Left lung (tissue), 4 donors: ENCODE measurements at regions not wholly inside any gene's neighbourhood (a gene's known extent, or its start where the extent isn't known, plus 50 kb on each side); places are given as distances from the start of the nearest gene placed in this dataset.

Experiments
- ATAC-seq: fragments of 200-7000 bp; cut with Tn5 transposase; one replicate; pipeline ENCODE4 v1.9.1; 2020; ENCODE audit warnings: moderate library complexity
- DNase-seq, 4 donors: peaks; one replicate each; pipeline ENCODE4 v3.0.0-alpha.2; 2013 to 2020
- H3K27ac ChIP-seq, 2 donors: fragments of 200-600 bp; sonication (generic) in 1 of 2; one replicate each; pipeline versions ENCODE4 v1.5.0 to v1.8.0; 2020 to 2021
- H3K27me3 ChIP-seq, 2 donors: fragments of 200-600 bp; sonication (generic) in 1 of 2; one replicate each; pipeline versions ENCODE4 v1.5.0 to v1.8.0; 2020 to 2021
- H3K36me3 ChIP-seq, 2 donors: fragments of 200-600 bp; sonication (generic) in 1 of 2; one replicate each; pipeline versions ENCODE4 v1.5.0 to v1.8.0; 2020 to 2021
- H3K4me1 ChIP-seq, 2 donors: fragments of 200-600 bp; one replicate each; pipeline ENCODE4 v1.8.0; 2021
- H3K4me3 ChIP-seq, 2 donors: fragments of 200-600 bp; sonication (generic) in 1 of 2; one replicate each; pipeline versions ENCODE4 v1.5.0 to v1.8.0; 2020 to 2021; ENCODE audit warnings: mild to moderate bottlenecking in 1 of 2
- H3K9me3 ChIP-seq, 2 donors: fragments of 200-600 bp; sonication (generic) in 1 of 2; one replicate each; pipeline versions ENCODE4 v1.5.0 to v1.8.0; 2020 to 2021
- intact Hi-C, 2 donors: fragments of 100-400 bp; cut with DNase I; formaldehyde crosslinking; loops; one replicate each; pipeline versions ENCODE4 v1.11.2 to v1.14.2; 2022
- TF ChIP-seq, protein P1 (sequence below), 2 donors: fragments of 200-600 bp; sonication (generic) in 1 of 2; IDR thresholded peaks; one replicate each; pipeline versions ENCODE4 v1.5.0 to v1.8.0; 2021; ENCODE audit warnings: antibody characterized with exemption in 2 of 2
- donor health status: DM: no; HTN: yes; CAD: no.
- donor health status: DM: no; HTN: no; CAD: no.

- no peaks in the 10 kb centered on the region for H3K9me3 ChIP-seq
- no peak overlapping the region for H3K27ac ChIP-seq
- DNase-seq: no peak
- TF ChIP-seq, protein P1, sequence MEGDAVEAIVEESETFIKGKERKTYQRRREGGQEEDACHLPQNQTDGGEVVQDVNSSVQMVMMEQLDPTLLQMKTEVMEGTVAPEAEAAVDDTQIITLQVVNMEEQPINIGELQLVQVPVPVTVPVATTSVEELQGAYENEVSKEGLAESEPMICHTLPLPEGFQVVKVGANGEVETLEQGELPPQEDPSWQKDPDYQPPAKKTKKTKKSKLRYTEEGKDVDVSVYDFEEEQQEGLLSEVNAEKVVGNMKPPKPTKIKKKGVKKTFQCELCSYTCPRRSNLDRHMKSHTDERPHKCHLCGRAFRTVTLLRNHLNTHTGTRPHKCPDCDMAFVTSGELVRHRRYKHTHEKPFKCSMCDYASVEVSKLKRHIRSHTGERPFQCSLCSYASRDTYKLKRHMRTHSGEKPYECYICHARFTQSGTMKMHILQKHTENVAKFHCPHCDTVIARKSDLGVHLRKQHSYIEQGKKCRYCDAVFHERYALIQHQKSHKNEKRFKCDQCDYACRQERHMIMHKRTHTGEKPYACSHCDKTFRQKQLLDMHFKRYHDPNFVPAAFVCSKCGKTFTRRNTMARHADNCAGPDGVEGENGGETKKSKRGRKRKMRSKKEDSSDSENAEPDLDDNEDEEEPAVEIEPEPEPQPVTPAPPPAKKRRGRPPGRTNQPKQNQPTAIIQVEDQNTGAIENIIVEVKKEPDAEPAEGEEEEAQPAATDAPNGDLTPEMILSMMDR (IDR thresholded peaks at IDR 0.05): no peak
- H3K27me3 ChIP-seq: no peaks in the 10 kb centered on the region
- no peak overlapping the region for H3K4me3 ChIP-seq
- intact Hi-C loops: no loop called here
- no peak for ATAC-seq
- H3K36me3 ChIP-seq: no peaks in the 10 kb centered on the region
- no peaks in the 10 kb centered on the region for H3K4me1 ChIP-seq
These were observed 94.1 kb upstream of the ZNF800 start for GRCh38 chr7:127486654-127487053.

DNA sequence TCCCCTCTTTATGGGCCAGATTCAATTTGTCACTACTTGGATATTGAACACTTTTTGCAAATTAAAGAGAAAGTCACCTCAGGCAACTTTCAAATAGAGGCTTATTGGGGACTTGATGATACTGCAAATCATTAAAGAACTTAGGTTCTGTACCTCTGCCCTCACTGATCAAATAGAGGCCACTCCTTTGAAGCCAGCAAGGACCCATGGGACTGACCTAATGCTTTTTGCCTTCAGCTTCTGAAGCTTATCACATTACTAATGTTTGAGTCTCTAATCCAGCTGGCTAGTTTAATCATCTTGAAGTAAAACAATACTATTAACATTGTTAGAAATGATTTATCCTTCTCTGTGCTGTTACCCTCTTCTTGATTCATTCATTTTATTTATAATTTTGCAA lies 93.0 kb upstream of the ZNF800 start:
- no peak for DNase-seq
- no peaks in the 10 kb centered on the region for H3K9me3 ChIP-seq
- intact Hi-C loops: no loop called here
- H3K27ac ChIP-seq: no peak overlapping the region
- no peaks in the 10 kb centered on the region for H3K4me1 ChIP-seq
- TF ChIP-seq, protein P1 (IDR thresholded peaks at IDR 0.05): no peak
- H3K27me3 ChIP-seq: peaks cover 0 to 5% of the 10 kb centered on the region in 2 donors
- no peak overlapping the region for H3K4me3 ChIP-seq
- no peak for ATAC-seq
- H3K36me3 ChIP-seq: no peaks in the 10 kb centered on the region

DNA sequence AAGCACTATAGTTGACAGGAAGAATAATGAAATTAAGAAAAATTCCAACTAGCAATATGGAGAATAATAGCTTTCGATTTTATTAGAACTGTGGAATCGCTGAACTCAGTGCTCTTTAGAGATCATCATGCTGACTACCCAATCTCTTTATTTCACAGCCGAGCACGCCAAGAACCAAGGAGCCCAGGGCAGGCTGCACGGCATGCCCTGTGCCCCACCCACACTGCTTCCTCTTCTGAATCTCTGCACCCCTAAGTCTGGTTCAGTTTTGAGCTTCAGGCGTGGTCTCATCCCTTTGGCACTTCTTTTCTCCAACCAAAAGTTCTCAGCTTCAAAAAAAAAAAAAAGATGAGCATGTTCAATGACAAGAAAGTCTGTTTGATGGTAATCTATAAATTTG lies 92.4 kb upstream of the ZNF800 start:
- Histone ChIP-seq H3K9me3 (no peaks in the 10 kb centered on the region), H3K27ac (no peak overlapping the region), H3K27me3 (peaks cover 0 to 5% of the 10 kb centered on the region in 2 donors), H3K4me3 (no peak overlapping the region), H3K4me1 (no peaks in the 10 kb centered on the region), H3K36me3 (no peaks in the 10 kb centered on the region)
- TF ChIP-seq, protein P1 (IDR thresholded peaks at IDR 0.05): no peak
- intact Hi-C loops: no loop called here
- ATAC-seq: no peak
- DNase-seq: no peak

DNA sequence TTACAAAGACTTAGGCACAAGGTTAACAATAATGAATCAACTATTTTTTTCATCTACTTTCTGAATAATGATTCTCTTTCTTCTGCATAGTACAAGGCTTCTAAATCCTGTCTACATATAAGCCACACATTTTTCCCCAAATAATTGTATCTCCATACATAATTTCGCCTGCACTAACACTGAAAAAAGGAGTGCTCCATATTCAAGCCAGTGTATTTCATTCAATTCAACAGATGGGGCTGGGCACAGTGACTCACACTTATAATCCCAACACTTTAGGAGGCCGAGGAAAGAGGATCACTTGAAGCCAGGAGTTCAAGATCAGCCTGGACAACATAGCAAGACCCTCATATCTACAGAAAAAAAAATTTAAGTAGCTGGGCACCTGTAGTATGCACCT lies 86.0 kb upstream of the ZNF800 start:
- H3K27ac ChIP-seq: no peak overlapping the region
- intact Hi-C loops: no loop called here
- ATAC-seq (no peak), DNase-seq (no peak)
- TF ChIP-seq, protein P1 (IDR thresholded peaks at IDR 0.05): no peak
- no peaks in the 10 kb centered on the region for H3K9me3 ChIP-seq
- no peak overlapping the region for H3K4me3 ChIP-seq
- H3K4me1 ChIP-seq: no peaks in the 10 kb centered on the region
- H3K36me3 ChIP-seq: no peaks in the 10 kb centered on the region
- peaks cover 0 to 5% of the 10 kb centered on the region in 2 donors for H3K27me3 ChIP-seq

DNA sequence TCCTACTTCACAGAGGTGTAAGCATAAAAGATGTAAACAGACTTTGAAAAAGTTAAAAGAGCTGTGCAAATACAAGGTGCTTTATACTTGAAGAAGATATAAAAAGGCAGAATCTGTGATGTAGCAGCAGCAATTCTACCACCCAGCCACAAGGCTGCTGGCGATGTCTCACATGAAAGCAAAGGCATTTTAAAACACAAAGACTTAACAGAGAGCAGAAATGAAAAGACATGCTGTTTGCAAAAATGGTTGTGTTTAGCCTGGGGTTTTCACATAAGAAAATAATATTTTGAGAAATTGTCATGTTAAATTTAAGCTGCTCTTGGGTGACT lies 85.5 kb upstream of the ZNF800 start:
- Histone ChIP-seq H3K4me3 (no peak overlapping the region), H3K27me3 (peaks cover 0 to 5% of the 10 kb centered on the region in 2 donors), H3K27ac (no peak overlapping the region), H3K36me3 (no peaks in the 10 kb centered on the region), H3K4me1 (no peaks in the 10 kb centered on the region), H3K9me3 (no peaks in the 10 kb centered on the region)
- TF ChIP-seq, protein P1 (IDR thresholded peaks at IDR 0.05): no peak
- no peak for DNase-seq
- intact Hi-C loops: no loop called here
- ATAC-seq: no peak
